Kidney tubule cell (primary cell): ENCODE measurements at regions not wholly inside any gene's neighbourhood (a gene's known extent, or its start where the extent isn't known, plus 50 kb on each side); places are given as distances from the start of the nearest gene placed in this dataset.

Source experiments
- DNase-seq: peaks from one replicate; pipeline ENCODE4 v3.0.0-alpha.2; 2018; ENCODE audit warnings: low spot score

GRCh38 chr13:73708393-73708985, 425.7 kb downstream of the KLF12 start:
- peak; percentile 70 for DNase-seq

GRCh38 chr13:73704587-73704986, 429.6 kb downstream of the KLF12 start:
- DNase-seq = no peak

- no peak for DNase-seq
These were observed 430.6 kb downstream of the KLF12 start for GRCh38 chr13:73703606-73704005.

GRCh38 chr13:73702419-73703071, 431.7 kb downstream of the KLF12 start:
- peak; percentile 4 for DNase-seq

- no peak for DNase-seq
These were observed 433.0 kb downstream of the KLF12 start for GRCh38 chr13:73701160-73701559.

GRCh38 chr13:73698859-73699258, 435.3 kb downstream of the KLF12 start:
- DNase-seq = no peak

GRCh38 chr13:73697166-73697565, 437.0 kb downstream of the KLF12 start:
- no peak for DNase-seq

GRCh38 chr13:73696713-73697112, 437.5 kb downstream of the KLF12 start:
- no peak for DNase-seq

GRCh38 chr13:73696271-73696670, 437.9 kb downstream of the KLF12 start:
- no peak for DNase-seq

- no peak for DNase-seq
These were observed 438.9 kb downstream of the KLF12 start for GRCh38 chr13:73695325-73695724.

GRCh38 chr13:73693215-73693614, 441.0 kb downstream of the KLF12 start:
- DNase-seq = no peak

GRCh38 chr13:73691891-73692290, 442.3 kb downstream of the KLF12 start:
- DNase-seq = no peak

- DNase-seq = no peak
These were observed 446.3 kb downstream of the KLF12 start for GRCh38 chr13:73687929-73688328.

- no peak for DNase-seq
These were observed 447.1 kb downstream of the KLF12 start for GRCh38 chr13:73687087-73687486.

- DNase-seq = no peak
These were observed 449.5 kb downstream of the KLF12 start for GRCh38 chr13:73684750-73685149.

GRCh38 chr13:73684286-73684685, 449.9 kb downstream of the KLF12 start:
- no peak for DNase-seq

GRCh38 chr13:73683746-73684145, 450.5 kb downstream of the KLF12 start:
- DNase-seq = no peak

GRCh38 chr13:73681779-73682178, 452.4 kb downstream of the KLF12 start:
- DNase-seq = no peak

- DNase-seq = no peak
These were observed 453.2 kb downstream of the KLF12 start for GRCh38 chr13:73681015-73681414.

GRCh38 chr13:73677048-73677601, 457.1 kb downstream of the KLF12 start:
- peak; percentile 24 for DNase-seq

GRCh38 chr13:73676550-73677047, 457.6 kb downstream of the KLF12 start:
- no peak for DNase-seq

- DNase-seq = no peak
These were observed 458.4 kb downstream of the KLF12 start for GRCh38 chr13:73675821-73676220.

- DNase-seq = no peak
These were observed 459.6 kb downstream of the KLF12 start for GRCh38 chr13:73674570-73674969.

- DNase-seq = no peak
These were observed 460.3 kb downstream of the KLF12 start for GRCh38 chr13:73673931-73674330.
